Esophagus muscularis mucosa (tissue), 4 donors: ENCODE measurements at regions not wholly inside any gene's neighbourhood (a gene's known extent, or its start where the extent isn't known, plus 50 kb on each side); places are given as distances from the start of the nearest gene placed in this dataset.

Experiments
- CTCF ChIP-seq, 3 experiments: fragments of 200-600 bp in 2 of 3; fragments of 450-650 bp in 1 of 3; sonication (generic) in 2 of 3; IDR thresholded peaks; one replicate each; pipeline ENCODE4 v1.5.1; 2017 to 2019; ENCODE audit warnings: antibody characterized with exemption in 3 of 3, mild to moderate bottlenecking in 2 of 3, moderate library complexity in 1 of 3
- EP300 ChIP-seq: sonication (generic); formaldehyde crosslinking; IDR thresholded peaks from one replicate; pipeline ENCODE4 v1.6.1; 2017; ENCODE audit warnings: antibody characterized with exemption
- POLR2A ChIP-seq: fragments of 450-650 bp; IDR thresholded peaks from one replicate; pipeline ENCODE4 v1.6.1; 2017; ENCODE audit warnings: antibody characterized with exemption, moderate library complexity, mild to moderate bottlenecking, low read depth
- POLR2AphosphoS5 ChIP-seq, 2 donors: sonication (generic); formaldehyde crosslinking; IDR thresholded peaks; one replicate each; pipeline ENCODE4 v1.6.1; 2017; ENCODE audit warnings: antibody characterized with exemption in 2 of 2

GRCh38 chr12:77681726-77682125 lies 149.0 kb upstream of the NAV3 start:
- TF ChIP-seq POLR2A (no peak), CTCF (IDR thresholded peaks at IDR 0.05) (no peak), POLR2AphosphoS5 (IDR thresholded peaks at IDR 0.05) (no peak), EP300 (no peak)
